Fibroblast of villous mesenchyme (primary cell): ENCODE measurements at regions not wholly inside any gene's neighbourhood (a gene's known extent, or its start where the extent isn't known, plus 50 kb on each side); places are given as distances from the start of the nearest gene placed in this dataset.
A peak's percentile ranks its signal among the peaks of the same experiment; 100 is the strongest.

Experiments used
- DNase-seq: peaks from one replicate; pipeline ENCODE4 v3.0.0-alpha.2; 2010; ENCODE audit warnings: low read depth
- H3K4me3 ChIP-seq: 2 replicates; pipeline ENCODE4 v1.5.1; 2011; ENCODE audit warnings: low read depth, mild to moderate bottlenecking, low read length
- CTCF ChIP-seq: IDR thresholded peaks from 2 replicates; pipeline ENCODE4 v1.5.1; 2012; ENCODE audit warnings: low read depth, mild to moderate bottlenecking, low read length; ENCODE audit not compliant: insufficient read depth

- TF ChIP-seq CTCF = no peak
- H3K4me3 ChIP-seq = peak overlapping the region; percentile 59
- no peak for DNase-seq
These were observed 109.6 kb downstream of the SPRY1 start for GRCh38 chr4:123506011-123506695.

DNA sequence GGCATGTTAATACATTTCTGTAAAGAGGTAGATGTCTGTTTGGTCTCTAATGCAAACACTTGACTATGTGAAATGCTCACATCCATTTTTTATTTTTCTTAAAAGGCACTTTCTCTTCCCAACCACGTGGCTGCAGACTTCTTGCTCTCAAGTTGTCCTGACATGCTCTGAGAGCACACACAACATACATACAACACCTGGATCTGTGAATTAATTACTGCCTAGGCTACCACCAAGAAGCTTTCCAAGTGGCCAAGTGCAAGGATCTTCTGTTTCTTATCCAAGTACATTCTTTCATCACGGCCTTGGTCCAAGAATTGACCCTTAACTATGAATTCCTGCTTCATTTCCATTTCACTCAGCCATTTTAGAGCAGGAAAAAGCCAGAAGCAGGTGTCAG, 110.8 kb downstream of the SPRY1 start:
- no peak for DNase-seq
- no peak for TF ChIP-seq CTCF
- no peak overlapping the region for H3K4me3 ChIP-seq

DNA sequence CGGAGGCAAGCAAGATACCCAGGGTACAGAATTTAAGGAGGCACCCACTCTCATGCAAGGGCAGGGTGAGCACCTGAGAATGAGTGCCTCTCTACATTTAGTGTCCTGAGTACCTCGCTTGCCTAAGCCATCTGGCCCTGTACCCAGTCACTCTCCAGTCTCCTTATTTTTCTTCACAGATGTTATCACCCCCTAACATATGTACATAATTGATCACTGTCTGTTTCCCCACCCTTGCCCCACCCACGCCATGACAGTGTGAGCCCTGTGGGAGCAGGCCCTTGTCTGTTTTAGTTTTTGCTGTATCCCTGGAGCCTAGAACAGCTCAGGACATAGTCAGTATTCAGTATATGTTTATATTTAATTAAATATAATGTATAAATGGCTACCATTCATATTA, 113.6 kb downstream of the SPRY1 start:
- no peak for TF ChIP-seq CTCF
- H3K4me3 ChIP-seq = no peak overlapping the region
- no peak for DNase-seq

- no peak for DNase-seq
- H3K4me3 ChIP-seq = no peak overlapping the region
- TF ChIP-seq CTCF = no peak
These were observed 114.1 kb downstream of the SPRY1 start for GRCh38 chr4:123510659-123511058.

GRCh38 chr4:123516576-123516975, 120.0 kb downstream of the SPRY1 start:
- no peak for DNase-seq
- no peak for TF ChIP-seq CTCF
- H3K4me3 ChIP-seq = no peak overlapping the region

DNA sequence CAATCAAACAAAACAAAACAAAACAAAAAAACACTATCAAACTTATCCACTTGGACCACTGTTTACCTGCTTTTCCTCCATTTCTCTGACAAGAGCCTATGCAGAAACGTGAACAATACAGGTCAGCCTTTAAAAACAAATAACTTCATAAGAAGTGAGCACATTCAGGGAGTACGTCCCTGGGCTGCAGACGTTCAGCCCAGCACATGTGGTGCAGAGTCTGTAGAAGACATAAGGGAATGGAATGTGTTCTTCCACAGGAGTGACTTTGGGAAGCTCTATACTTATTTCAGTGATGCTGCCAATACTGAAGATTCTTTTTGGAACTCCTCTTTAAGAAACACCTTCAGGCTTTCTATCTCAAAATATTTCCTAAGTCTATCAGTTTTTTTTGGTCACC, 120.6 kb downstream of the SPRY1 start:
- DNase-seq = no peak

More for the DNA sequence above, 120.6 kb downstream of the SPRY1 start:
- TF ChIP-seq CTCF = no peak
- no peak overlapping the region for H3K4me3 ChIP-seq
